ENCODE measurements at regions not wholly inside any gene's neighbourhood (a gene's known extent, or its start where the extent isn't known, plus 50 kb on each side); places are given as distances from the start of the nearest gene placed in this dataset.

DNA sequence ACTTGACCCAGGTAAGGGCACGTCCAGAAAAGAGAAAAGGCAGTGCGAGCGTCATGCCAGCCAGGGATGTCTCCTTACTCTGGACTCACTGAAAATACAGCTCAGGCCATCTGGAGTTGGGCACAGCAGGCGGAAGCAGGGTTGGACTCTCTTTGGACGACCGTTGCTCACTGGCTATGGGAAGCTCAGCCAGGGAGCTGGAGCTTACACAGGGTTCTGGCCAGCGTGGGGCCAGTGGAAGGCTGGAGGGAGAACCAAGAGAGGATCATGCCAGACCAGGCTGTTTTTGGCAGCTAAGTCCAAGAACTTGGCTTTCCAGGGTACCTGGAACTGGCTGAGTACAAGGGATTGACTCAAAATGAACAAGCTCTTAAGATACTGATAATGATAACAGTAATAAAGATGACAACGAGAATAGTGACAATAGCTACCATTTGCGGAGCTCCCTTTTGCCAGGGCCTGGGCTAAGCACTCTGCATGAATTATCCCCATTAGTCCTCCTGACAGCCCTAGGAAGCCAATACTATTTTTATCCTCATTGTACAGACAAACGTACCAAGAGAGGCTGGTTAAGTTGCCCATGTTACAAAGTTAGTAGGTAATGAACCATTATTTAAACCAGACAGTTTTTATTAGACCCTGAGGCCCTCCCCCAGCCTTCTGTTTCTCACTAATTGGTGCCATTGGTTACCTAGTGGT is 177.6 kb downstream of the PTPN20 start:
- no peak overlapping the region for H3K4me3 ChIP-seq
- ATAC-seq = no peak
- no peak for DNase-seq
- H3K9me3 ChIP-seq = no peaks in the 10 kb centered on the region
- H3K27me3 ChIP-seq = no peaks in the 10 kb centered on the region
- intact Hi-C loops (cut with DNase I) = no loop called here
- no peak for TF ChIP-seq CTCF (IDR thresholded peaks at IDR 0.05)
- H3K36me3 ChIP-seq = no peaks in the 10 kb centered on the region
- H3K27ac ChIP-seq = no peak overlapping the region
- no peaks in the 10 kb centered on the region for H3K4me1 ChIP-seq

- H3K27ac ChIP-seq = no peak overlapping the region
Observed at GRCh38 chr10:47090042-47090441, 178.8 kb downstream of the PTPN20 start.

DNA sequence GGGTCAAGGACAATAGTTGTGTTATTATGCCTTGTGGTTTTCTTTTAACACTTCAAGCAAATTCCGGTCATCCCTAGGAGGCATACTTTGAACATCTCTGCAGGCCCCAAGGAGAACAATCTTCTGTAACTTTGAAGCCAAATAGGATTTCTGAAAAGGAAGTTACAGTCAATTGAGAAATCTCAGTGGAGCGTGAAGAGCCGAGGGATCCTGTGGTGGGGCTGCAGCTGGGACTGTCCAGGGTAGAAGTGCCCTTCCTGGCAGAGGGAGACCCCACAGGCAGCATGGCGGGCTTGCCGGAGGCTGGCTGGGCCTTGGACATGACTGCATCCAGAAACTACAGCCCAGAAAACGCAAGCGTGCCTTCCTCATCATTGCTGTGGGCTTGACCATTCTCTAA is 179.7 kb downstream of the PTPN20 start:
- intact Hi-C loops (cut with DNase I) = no loop called here
- Histone ChIP-seq H3K36me3 (no peaks in the 10 kb centered on the region), H3K9me3 (no peaks in the 10 kb centered on the region), H3K27ac (no peak overlapping the region), H3K4me3 (no peak overlapping the region), H3K4me1 (no peaks in the 10 kb centered on the region), H3K27me3 (no peaks in the 10 kb centered on the region)
- no peak for DNase-seq
- TF ChIP-seq CTCF (IDR thresholded peaks at IDR 0.05) = no peak
- ATAC-seq = no peak

More at GRCh38 chr10:47090042-47090441, 178.8 kb downstream of the PTPN20 start:
- Histone ChIP-seq H3K36me3 (no peaks in the 10 kb centered on the region), H3K9me3 (no peaks in the 10 kb centered on the region), H3K4me3 (no peak overlapping the region), H3K4me1 (no peaks in the 10 kb centered on the region), H3K27me3 (no peaks in the 10 kb centered on the region)
- ATAC-seq = no peak
- DNase-seq = no peak
- TF ChIP-seq CTCF (IDR thresholded peaks at IDR 0.05) = no peak
- intact Hi-C loops (cut with DNase I) = no loop called here

- Histone ChIP-seq H3K27me3 (no peaks in the 10 kb centered on the region), H3K36me3 (no peaks in the 10 kb centered on the region), H3K9me3 (no peaks in the 10 kb centered on the region), H3K27ac (no peak overlapping the region), H3K4me1 (no peaks in the 10 kb centered on the region), H3K4me3 (no peak overlapping the region)
- intact Hi-C loops (cut with DNase I) = no loop called here
- DNase-seq = no peak
- TF ChIP-seq CTCF (IDR thresholded peaks at IDR 0.05) = no peak
- ATAC-seq = no peak
Observed at GRCh38 chr10:47091421-47091820, 180.2 kb downstream of the PTPN20 start.

- no peak for TF ChIP-seq CTCF (IDR thresholded peaks at IDR 0.05)
- H3K9me3 ChIP-seq = no peaks in the 10 kb centered on the region
- no peaks in the 10 kb centered on the region for H3K36me3 ChIP-seq
- intact Hi-C loops (cut with DNase I) = no loop called here
- H3K4me1 ChIP-seq = no peaks in the 10 kb centered on the region
- no peak overlapping the region for H3K27ac ChIP-seq
- H3K4me3 ChIP-seq = no peak overlapping the region
- no peak for DNase-seq
- no peak for ATAC-seq
- no peaks in the 10 kb centered on the region for H3K27me3 ChIP-seq
Observed at GRCh38 chr10:47092376-47092775, 181.1 kb downstream of the PTPN20 start.

DNA sequence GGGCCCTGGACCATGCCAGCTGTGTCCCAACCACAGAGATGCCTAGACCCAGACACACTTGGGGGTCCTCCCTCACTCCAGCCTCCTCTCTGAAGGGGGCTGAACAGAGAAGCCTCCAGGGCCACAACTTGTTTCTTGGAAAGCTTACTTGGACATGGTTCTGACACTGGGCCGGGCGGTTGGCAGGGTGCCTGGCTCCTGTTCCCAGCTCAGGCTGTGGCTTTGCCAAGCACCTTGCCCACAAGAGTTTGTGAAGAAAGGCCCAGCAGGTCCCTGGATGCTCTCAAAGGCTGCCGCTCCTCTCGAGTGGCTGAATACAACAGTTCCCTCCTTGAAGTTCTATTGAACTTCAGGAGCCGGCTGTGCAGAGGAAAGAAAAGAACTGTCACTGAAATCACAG is 181.6 kb downstream of the PTPN20 start:
- no peaks in the 10 kb centered on the region for H3K36me3 ChIP-seq

More for the DNA sequence above, 181.6 kb downstream of the PTPN20 start:
- no peaks in the 10 kb centered on the region for H3K4me1 ChIP-seq
- no peaks in the 10 kb centered on the region for H3K27me3 ChIP-seq
- H3K27ac ChIP-seq = no peak overlapping the region
- no peak for TF ChIP-seq CTCF (IDR thresholded peaks at IDR 0.05)
- no peaks in the 10 kb centered on the region for H3K9me3 ChIP-seq
- ATAC-seq (peak; percentile 33), DNase-seq (peak; percentile 72)
- H3K4me3 ChIP-seq = no peak overlapping the region
- intact Hi-C loops (cut with DNase I) = no loop called here

Measured in upper lobe of right lung (tissue), 1 donor.